ENCODE measurements at regions not wholly inside any gene's neighbourhood (a gene's known extent, or its start where the extent isn't known, plus 50 kb on each side); places are given as distances from the start of the nearest gene placed in this dataset.

DNA sequence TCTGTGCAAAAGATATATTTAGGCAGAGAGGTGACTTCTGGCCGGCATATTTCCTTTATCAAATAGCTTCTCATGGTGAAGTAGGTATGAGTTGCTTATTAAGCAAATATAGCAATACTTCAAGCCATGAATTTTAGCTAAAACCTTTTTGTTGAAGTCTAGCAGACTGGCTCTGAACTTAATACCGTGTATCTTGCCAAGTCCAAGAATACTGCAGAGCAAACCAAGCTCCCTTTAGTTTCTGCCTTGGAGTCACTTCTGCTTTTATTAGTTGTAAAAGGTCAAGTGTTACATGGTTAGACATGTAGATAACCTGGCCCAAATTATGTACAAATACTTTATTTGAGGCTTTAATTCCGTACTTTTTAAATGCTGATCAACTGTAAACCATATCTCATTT is 627.6 kb upstream of the PKDCC start:
- WGBS, 2 donors: 77 to 78% methylated on average over 3 of the region's 3 CpGs
- no peak for DNase-seq
- Histone ChIP-seq H3K9me3 (no peaks in the 10 kb centered on the region), H3K4me3 (no peak overlapping the region), H3K4me1 (peaks cover 0 to 17% (median 13%) of the 10 kb centered on the region in 4 donors), H3K27ac (no peak overlapping the region), H3K27me3 (no peaks in the 10 kb centered on the region), H3K36me3 (no peaks in the 10 kb centered on the region)
- TF ChIP-seq POLR2AphosphoS5 (IDR thresholded peaks at IDR 0.05) (no peak), CTCF (IDR thresholded peaks at IDR 0.05) (no peak), POLR2A (IDR thresholded peaks at IDR 0.05) (no peak), EP300 (IDR thresholded peaks at IDR 0.05) (no peak)
- intact Hi-C loops (cut with DNase I): no loop called here

- 92 to 94% methylated on average over 1 of the region's 1 CpG for WGBS, 2 donors
- Histone ChIP-seq H3K4me1 (peaks cover 0 to 17% (median 13%) of the 10 kb centered on the region in 4 donors), H3K9me3 (no peaks in the 10 kb centered on the region), H3K4me3 (no peak overlapping the region), H3K27me3 (no peaks in the 10 kb centered on the region), H3K36me3 (no peaks in the 10 kb centered on the region), H3K27ac (no peak overlapping the region)
- no peak for TF ChIP-seq EP300 (IDR thresholded peaks at IDR 0.05)
- TF ChIP-seq CTCF (IDR thresholded peaks at IDR 0.05): no peak
- TF ChIP-seq POLR2AphosphoS5 (IDR thresholded peaks at IDR 0.05): peak in 1 of 4 donors; percentile 29
- intact Hi-C loops (cut with DNase I): no loop called here
- no peak for DNase-seq
These were observed 626.9 kb upstream of the PKDCC start for GRCh38 chr2:41420872-41421271.

- WGBS, 2 donors: 52 to 61% methylated on average over 2 of the region's 2 CpGs
- Histone ChIP-seq H3K27me3 (no peaks in the 10 kb centered on the region), H3K27ac (no peak overlapping the region), H3K9me3 (no peaks in the 10 kb centered on the region), H3K4me1 (peaks cover 0 to 3% (median 0%) of the 10 kb centered on the region in 4 donors), H3K36me3 (no peaks in the 10 kb centered on the region), H3K4me3 (no peak overlapping the region)
- no peak for DNase-seq
- intact Hi-C loops (cut with DNase I): no loop called here
- TF ChIP-seq CTCF (IDR thresholded peaks at IDR 0.05) (no peak), POLR2A (IDR thresholded peaks at IDR 0.05) (no peak), EP300 (IDR thresholded peaks at IDR 0.05) (no peak), POLR2AphosphoS5 (IDR thresholded peaks at IDR 0.05) (no peak)
These were observed 616.1 kb upstream of the PKDCC start for GRCh38 chr2:41431756-41432155.

DNA sequence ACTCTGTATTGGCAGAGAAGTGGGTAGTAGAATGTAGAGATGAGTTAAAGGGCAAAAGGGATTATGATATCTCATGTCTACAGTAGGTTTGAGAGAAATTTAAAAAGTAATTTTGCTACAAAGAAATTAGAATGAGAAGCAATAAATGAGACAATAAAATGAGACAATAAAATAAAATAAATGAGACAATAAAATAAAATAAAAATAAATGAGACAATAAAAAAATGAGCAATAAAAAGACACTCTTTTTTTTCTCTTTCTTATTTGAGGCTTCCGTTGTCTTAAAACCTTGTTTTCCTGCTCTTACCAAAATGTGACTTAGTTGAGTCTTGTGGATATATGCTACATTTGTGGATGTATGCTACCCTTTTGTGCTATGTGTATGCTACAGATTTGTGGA is 615.4 kb upstream of the PKDCC start:
- 82 to 93% methylated on average over 1 of the region's 1 CpG for WGBS, 2 donors
- Histone ChIP-seq H3K27me3 (no peaks in the 10 kb centered on the region), H3K4me3 (no peak overlapping the region), H3K36me3 (no peaks in the 10 kb centered on the region), H3K4me1 (peaks cover 0 to 3% (median 0%) of the 10 kb centered on the region in 4 donors), H3K27ac (no peak overlapping the region), H3K9me3 (peaks cover 0 to 5% (median 0%) of the 10 kb centered on the region in 4 donors)
- TF ChIP-seq CTCF (IDR thresholded peaks at IDR 0.05) (no peak), POLR2A (IDR thresholded peaks at IDR 0.05) (no peak), POLR2AphosphoS5 (IDR thresholded peaks at IDR 0.05) (no peak), EP300 (IDR thresholded peaks at IDR 0.05) (no peak)
- no peak for DNase-seq
- intact Hi-C loops (cut with DNase I): no loop called here

- H3K27me3 ChIP-seq: no peaks in the 10 kb centered on the region
- intact Hi-C loops (cut with DNase I): no loop called here
- H3K9me3 ChIP-seq: peaks cover 0 to 7% (median 0%) of the 10 kb centered on the region in 4 donors
- peaks cover 0 to 3% (median 0%) of the 10 kb centered on the region in 4 donors for H3K4me1 ChIP-seq
- no peak overlapping the region for H3K4me3 ChIP-seq
- TF ChIP-seq EP300 (IDR thresholded peaks at IDR 0.05): no peak
- no peak for TF ChIP-seq POLR2A (IDR thresholded peaks at IDR 0.05)
- no peak for TF ChIP-seq CTCF (IDR thresholded peaks at IDR 0.05)
- no peak for TF ChIP-seq POLR2AphosphoS5 (IDR thresholded peaks at IDR 0.05)
- no peak overlapping the region for H3K27ac ChIP-seq
- no peak for DNase-seq
- whole genome bisulfite sequencing, 2 donors: 67 to 86% methylated on average over 3 of the region's 3 CpGs
- H3K36me3 ChIP-seq: no peaks in the 10 kb centered on the region
These were observed 612.8 kb upstream of the PKDCC start for GRCh38 chr2:41434991-41435390.

Data from sigmoid colon (tissue), 6 donors.